ENCODE measurements at regions not wholly inside any gene's neighbourhood (a gene's known extent, or its start where the extent isn't known, plus 50 kb on each side); places are given as distances from the start of the nearest gene placed in this dataset.

- no peak for DNase-seq (ENCODE audit: low read depth)
- in situ Hi-C loops (cut with HindIII; ENCODE audit: low sequenced_read_pairs), result no loop called here
- no peak overlapping the region for H3K4me3 ChIP-seq (ENCODE audit: low read depth, low read length)
- no peak for TF ChIP-seq CTCF (IDR thresholded peaks at IDR 0.05; ENCODE audit: low read depth, low read length, missing control alignments)
Observed at GRCh38 chr1:14328685-14329084, 269.8 kb upstream of the KAZN start.

GRCh38 chr1:14332158-14332557 is 266.3 kb upstream of the KAZN start:
- in situ Hi-C loops (cut with HindIII; ENCODE audit: low sequenced_read_pairs), result no loop called here
- peak; percentile 9 for DNase-seq (ENCODE audit: low read depth)
- no peak for TF ChIP-seq CTCF (IDR thresholded peaks at IDR 0.05; ENCODE audit: low read depth, low read length, missing control alignments)
- no peak overlapping the region for H3K4me3 ChIP-seq (ENCODE audit: low read depth, low read length)

- no peak for DNase-seq (ENCODE audit: low read depth)
- TF ChIP-seq CTCF (IDR thresholded peaks at IDR 0.05; ENCODE audit: low read depth, low read length, missing control alignments), result no peak
- no peak overlapping the region for H3K4me3 ChIP-seq (ENCODE audit: low read depth, low read length)
- in situ Hi-C loops (cut with HindIII; ENCODE audit: low sequenced_read_pairs), result no loop called here
Observed at GRCh38 chr1:14334336-14335176, 263.9 kb upstream of the KAZN start.

GRCh38 chr1:14338509-14338908 is 260.0 kb upstream of the KAZN start:
- in situ Hi-C loops (cut with HindIII; ENCODE audit: low sequenced_read_pairs), result no loop called here
- DNase-seq (ENCODE audit: low read depth), result no peak
- H3K4me3 ChIP-seq (ENCODE audit: low read depth, low read length), result no peak overlapping the region
- TF ChIP-seq CTCF (IDR thresholded peaks at IDR 0.05; ENCODE audit: low read depth, low read length, missing control alignments), result no peak

- in situ Hi-C loops (cut with HindIII; ENCODE audit: low sequenced_read_pairs), result no loop called here
- DNase-seq (ENCODE audit: low read depth), result no peak
- TF ChIP-seq CTCF (IDR thresholded peaks at IDR 0.05; ENCODE audit: low read depth, low read length, missing control alignments), result no peak
Observed at GRCh38 chr1:14339288-14339687, 259.2 kb upstream of the KAZN start.

GRCh38 chr1:14340002-14340785 is 258.3 kb upstream of the KAZN start:
- in situ Hi-C loops (cut with HindIII; ENCODE audit: low sequenced_read_pairs), result no loop called here
- no peak for DNase-seq (ENCODE audit: low read depth)
- no peak overlapping the region for H3K4me3 ChIP-seq (ENCODE audit: low read depth, low read length)
- no peak for TF ChIP-seq CTCF (IDR thresholded peaks at IDR 0.05; ENCODE audit: low read depth, low read length, missing control alignments)

More at GRCh38 chr1:14339288-14339687, 259.2 kb upstream of the KAZN start:
- H3K4me3 ChIP-seq (ENCODE audit: low read depth, low read length), result no peak overlapping the region
